ENCODE measurements at regions not wholly inside any gene's neighbourhood (a gene's known extent, or its start where the extent isn't known, plus 50 kb on each side); places are given as distances from the start of the nearest gene placed in this dataset.
"Not testable (repeated sequence)": the region's sequence is repeated elsewhere in the genome, so short reads cannot be mapped to it uniquely, and the experiment has no call there.

DNA sequence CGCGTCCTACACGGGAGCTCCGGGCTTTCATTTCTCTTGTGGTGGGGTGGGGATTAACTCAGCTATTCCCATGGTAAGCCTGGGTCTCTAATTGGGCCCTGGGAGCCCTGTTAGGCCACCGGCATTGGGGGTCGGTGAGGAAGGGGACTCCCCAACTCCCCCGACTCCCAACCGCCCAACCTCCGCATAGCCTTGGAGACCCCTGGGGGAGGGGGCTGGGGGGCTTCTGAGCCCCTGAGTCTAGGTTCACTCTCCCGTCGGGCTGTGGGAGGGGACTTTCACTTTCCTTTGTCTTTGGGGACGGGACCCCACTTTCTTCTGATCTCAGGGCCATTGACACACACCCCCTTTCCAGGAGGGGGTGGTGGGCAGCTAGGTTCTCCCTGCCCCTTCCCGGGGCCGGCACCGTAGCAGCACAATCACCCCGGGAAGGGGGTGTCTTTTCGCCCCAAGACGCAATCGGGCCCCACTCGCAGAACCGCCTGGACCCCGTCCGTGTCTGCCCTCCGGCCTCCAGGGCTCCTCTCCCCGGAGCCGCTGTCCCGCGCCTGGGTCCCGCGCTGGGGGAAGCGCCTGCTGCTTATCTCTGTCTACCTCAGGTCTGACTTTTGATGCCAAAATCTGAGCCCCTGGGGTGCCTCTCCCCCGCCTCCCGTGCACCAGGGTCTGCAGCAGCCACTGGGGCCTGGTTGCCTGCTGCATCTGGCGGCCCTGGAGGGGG, 69.6 kb upstream of the ZNF658 start:
- H3K4me1 ChIP-seq (ENCODE audit: control insufficient read depth in 1 of 2, extremely low read depth in 1 of 2, insufficient read depth in 2 of 2, low read length in 2 of 2); H3K4me3 ChIP-seq (ENCODE audit: control insufficient read depth in 1 of 2, extremely low read depth in 1 of 2, low read length in 1 of 2); H3K36me3 Mint-ChIP-seq; H3K27ac ChIP-seq (ENCODE audit: low read length); H3K27me3 Mint-ChIP-seq; H3K27ac Mint-ChIP-seq; H3K36me3 ChIP-seq (ENCODE audit: control insufficient read depth in 2 of 2, extremely low read depth in 1 of 2, insufficient read depth in 1 of 2, low read length in 1 of 2); H3K27me3 ChIP-seq (replicated peaks in 1 of 2; ENCODE audit: control insufficient read depth in 2 of 2, extremely low read depth in 1 of 2, insufficient read depth in 2 of 2, low read length in 1 of 2); ATAC-seq (replicated peaks in 1 of 4); POLR2A ChIA-PET; H3K4me3 Mint-ChIP-seq; H3K9me3 Mint-ChIP-seq; CTCF ChIA-PET; H3K4me1 Mint-ChIP-seq; DNase-seq; H3K9me3 ChIP-seq: not testable (repeated sequence)
- WGBS (ENCODE audit: insufficient coverage), result 100% methylated on average over 6 of the region's 34 CpGs

DNA sequence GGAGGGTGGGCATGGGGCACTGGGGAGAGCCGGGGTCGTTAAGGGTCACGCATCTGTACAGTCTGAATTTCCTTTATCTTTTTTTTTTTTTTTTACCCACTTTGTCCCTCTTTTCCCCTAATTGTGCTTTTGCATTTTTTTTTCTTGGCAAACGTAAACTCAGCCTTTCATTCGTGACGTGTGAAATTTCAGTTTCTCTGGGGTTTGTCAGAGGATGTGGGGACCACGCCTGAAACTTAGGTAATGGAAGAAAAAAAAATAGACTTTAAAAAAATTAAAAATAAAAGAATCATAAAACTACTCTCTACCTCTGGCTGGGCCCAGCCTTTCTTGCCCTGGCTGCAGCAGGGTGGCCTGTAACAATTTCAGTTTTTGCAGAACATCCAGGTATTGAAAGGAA, 68.3 kb upstream of the ZNF658 start:
- H3K27me3 ChIP-seq (replicated peaks in 1 of 2; ENCODE audit: control insufficient read depth in 2 of 2, extremely low read depth in 1 of 2, insufficient read depth in 2 of 2, low read length in 1 of 2); ATAC-seq (replicated peaks in 1 of 4); H3K4me3 ChIP-seq (ENCODE audit: control insufficient read depth in 1 of 2, extremely low read depth in 1 of 2, low read length in 1 of 2); H3K9me3 Mint-ChIP-seq; H3K4me3 Mint-ChIP-seq; DNase-seq; H3K27me3 Mint-ChIP-seq; H3K9me3 ChIP-seq; CTCF ChIA-PET; POLR2A ChIA-PET; H3K4me1 ChIP-seq (ENCODE audit: control insufficient read depth in 1 of 2, extremely low read depth in 1 of 2, insufficient read depth in 2 of 2, low read length in 2 of 2); H3K4me1 Mint-ChIP-seq; H3K36me3 ChIP-seq (ENCODE audit: control insufficient read depth in 2 of 2, extremely low read depth in 1 of 2, insufficient read depth in 1 of 2, low read length in 1 of 2); H3K36me3 Mint-ChIP-seq; H3K27ac ChIP-seq (ENCODE audit: low read length); H3K27ac Mint-ChIP-seq: not testable (repeated sequence)
- WGBS (ENCODE audit: insufficient coverage), result no CpG with 5 or more reads among the region's 7 CpGs

DNA sequence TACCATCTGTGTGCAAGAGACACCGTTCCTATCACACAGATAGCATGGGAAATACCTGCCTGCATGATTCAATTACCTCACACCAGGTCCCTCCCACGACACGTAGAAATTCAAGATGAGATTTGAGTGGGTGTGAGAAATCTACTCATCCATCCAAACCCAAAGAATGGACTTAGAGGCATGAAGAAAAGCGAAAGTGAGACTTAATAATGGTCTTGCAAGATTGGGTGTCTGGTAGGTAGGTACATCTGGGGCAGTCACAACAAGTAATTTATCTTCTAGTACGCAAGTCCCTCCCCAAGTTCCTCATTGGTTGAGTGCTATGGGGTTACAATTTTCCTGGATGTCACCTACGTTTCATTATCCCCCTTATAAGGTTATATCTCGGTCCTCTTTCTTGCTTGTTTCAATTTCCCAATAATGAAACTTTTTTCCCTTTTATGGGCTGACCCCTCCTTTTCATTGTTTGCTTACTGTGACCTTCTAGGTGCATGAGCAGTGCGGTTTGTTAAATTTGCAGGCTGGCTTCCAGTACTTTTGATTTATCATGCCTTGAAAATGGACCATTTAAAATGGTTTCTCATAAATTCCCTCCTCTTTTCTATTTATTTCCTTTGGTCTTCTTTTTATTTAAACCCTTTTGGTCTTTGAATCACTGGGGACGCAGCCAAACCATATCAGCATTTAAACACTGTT, 63.1 kb upstream of the ZNF658 start:
- POLR2A ChIA-PET; H3K36me3 Mint-ChIP-seq; H3K27ac ChIP-seq (ENCODE audit: low read length); H3K36me3 ChIP-seq (ENCODE audit: control insufficient read depth in 2 of 2, extremely low read depth in 1 of 2, insufficient read depth in 1 of 2, low read length in 1 of 2); H3K4me1 Mint-ChIP-seq; ATAC-seq (replicated peaks in 1 of 4); H3K27me3 Mint-ChIP-seq; H3K4me1 ChIP-seq (ENCODE audit: control insufficient read depth in 1 of 2, extremely low read depth in 1 of 2, insufficient read depth in 2 of 2, low read length in 2 of 2); H3K9me3 Mint-ChIP-seq; H3K4me3 ChIP-seq (ENCODE audit: control insufficient read depth in 1 of 2, extremely low read depth in 1 of 2, low read length in 1 of 2); CTCF ChIA-PET; H3K9me3 ChIP-seq; H3K27ac Mint-ChIP-seq; DNase-seq; H3K4me3 Mint-ChIP-seq; H3K27me3 ChIP-seq (replicated peaks in 1 of 2; ENCODE audit: control insufficient read depth in 2 of 2, extremely low read depth in 1 of 2, insufficient read depth in 2 of 2, low read length in 1 of 2): not testable (repeated sequence)
- WGBS (ENCODE audit: insufficient coverage), result no CpG with 5 or more reads among the region's 9 CpGs
